K562 (cell line): ENCODE measurements at regions not wholly inside any gene's neighbourhood (a gene's known extent, or its start where the extent isn't known, plus 50 kb on each side); places are given as distances from the start of the nearest gene placed in this dataset.

Experiments
- ATAC-seq: fragments of 200-7000 bp; cut with Tn5 transposase; 3 replicates; pipeline ENCODE4 v1.9.1; 2020; ENCODE audit warnings: moderate library complexity
- BruUV-seq: library from RNA; stranded (reverse); fragments of 400-500 nt; replicated peaks from 2 replicates; lab custom pipeline; 2021; lab: Mats Ljungman, UMichigan
- CTCF ChIA-PET: fragments of 300-600 bp; formaldehyde crosslinking; extraction: SDS; loops from one replicate; lab custom pipeline; 2021; ENCODE audit warnings: low intra/inter-chr PET ratio; lab: Yijun Ruan, JAX
- POLR2A ChIA-PET: fragments of 300-600, 350-650 bp; sonication (Branson Sonifier 250); formaldehyde crosslinking; extraction: SDS; loops from one replicate; lab custom pipeline; 2021; ENCODE audit warnings: antibody characterized with exemption, inconsistent platforms; lab: Yijun Ruan, JAX
- DNase-seq, 4 experiments: peaks; one replicate each; pipeline versions ENCODE4 v3.0.0 to v3.0.0-alpha.2; 2011 to 2018; ENCODE audit warnings: low spot score in 3 of 4, mixed read lengths in 3 of 4; ENCODE audit errors: extremely low read depth in 1 of 4
- FAIRE-seq: peaks from 2 replicates; lab custom pipeline; 2011; peaks lifted over from hg19 to GRCh38; lab: Jason Lieb, UNC
- H2AFZ ChIP-seq: 2 replicates; pipeline ENCODE4 v1.6.0; 2011; ENCODE audit warnings: low read depth, low read length, control low read depth, inconsistent platforms
- H3K27ac ChIP-seq: fragments of 200-600 bp; 3 replicates; pipeline ENCODE4 v1.8.0; 2011; ENCODE audit warnings: low read depth, mild to moderate bottlenecking, control low read depth, inconsistent platforms, low read length, moderate library complexity, mixed read lengths; ENCODE audit errors: extremely low read depth
- H3K27me3 ChIP-seq, 2 experiments: fragments of 300-600 bp in 1 of 2; 2 replicates in 1 of 2; 3 replicates in 1 of 2; pipeline versions ENCODE4 v1.6.0 to v1.8.0; 2011; ENCODE audit warnings: inconsistent platforms in 2 of 2, low read length in 2 of 2, mild to moderate bottlenecking in 1 of 2, mixed read lengths in 1 of 2, moderate library complexity in 1 of 2; ENCODE audit not compliant: control insufficient read depth in 2 of 2, insufficient read depth in 2 of 2
- H3K36me3 ChIP-seq: fragments of 300-600 bp; 3 replicates; pipeline ENCODE4 v1.8.0; 2011; ENCODE audit warnings: mild to moderate bottlenecking, low read length, inconsistent platforms; ENCODE audit not compliant: control insufficient read depth, insufficient read depth
- H3K4me1 ChIP-seq, 2 experiments: fragments of 200-600 bp in 1 of 2; replicated peaks in 1 of 2; 2 replicates in 1 of 2; 3 replicates in 1 of 2; pipeline versions ENCODE4 v1.5.1 to v1.8.0; 2011; ENCODE audit warnings: inconsistent platforms in 2 of 2, low read length in 2 of 2, mild to moderate bottlenecking in 1 of 2, mixed read lengths in 1 of 2, moderate library complexity in 1 of 2; ENCODE audit not compliant: control insufficient read depth in 2 of 2, insufficient read depth in 2 of 2
- H3K4me2 ChIP-seq: 2 replicates; pipeline ENCODE4 v1.6.1; 2011; ENCODE audit warnings: low read length, control low read depth, inconsistent platforms, mixed read lengths; ENCODE audit not compliant: insufficient read depth
- H3K4me3 ChIP-seq: fragments of 200-600 bp; sonication (generic), shearing (Covaris generic); 2 replicates; pipeline ENCODE4 v1.5.1; 2016; ENCODE audit warnings: control low read depth, inconsistent platforms
- H3K79me2 ChIP-seq: fragments of 200-600 bp; 3 replicates; pipeline ENCODE4 v1.8.0; 2011; ENCODE audit warnings: low read length, inconsistent platforms; ENCODE audit not compliant: control insufficient read depth, insufficient read depth
- H3K9ac ChIP-seq, 2 experiments: 2 replicates each; pipeline versions ENCODE4 v1.6.0 to v1.6.1; 2011; ENCODE audit warnings: low read depth in 2 of 2, low read length in 2 of 2, control low read depth in 1 of 2, inconsistent platforms in 1 of 2, mild to moderate bottlenecking in 1 of 2, mixed read lengths in 1 of 2; ENCODE audit not compliant: insufficient read depth in 1 of 2
- H3K9me1 ChIP-seq: one replicate; pipeline ENCODE4 v1.6.0; 2011; ENCODE audit warnings: inconsistent platforms, mild to moderate bottlenecking, low read length, moderate library complexity; ENCODE audit not compliant: control insufficient read depth, insufficient read depth
- H3K9me3 ChIP-seq: replicated peaks from 2 replicates; pipeline ENCODE4 v1.5.1; 2011; ENCODE audit warnings: low read depth, low read length, inconsistent platforms; ENCODE audit not compliant: control insufficient read depth, insufficient read depth
- H4K20me1 ChIP-seq: replicated peaks from 2 replicates; pipeline ENCODE4 v1.6.1; 2011; ENCODE audit warnings: low read length, inconsistent platforms, mixed read lengths; ENCODE audit not compliant: control insufficient read depth, insufficient read depth
- ELF1 ChIP-seq: fragments of 200-800 bp; sonication (Bioruptor generic); IDR thresholded peaks from 2 replicates; pipeline ENCODE4 v1.6.1; 2016; ENCODE audit warnings: missing genetic modification characterization, missing compliant biosample characterization
- ELF2 ChIP-seq: fragments of 250-450 bp; sonication (Bioruptor Pico); IDR thresholded peaks from 2 replicates; pipeline ENCODE4 v1.5.0; 2021; ENCODE audit warnings: mild to moderate bottlenecking
- HIVEP1 ChIP-seq: fragments of 250-450 bp; sonication (Bioruptor Pico); IDR thresholded peaks from 2 replicates; pipeline ENCODE4 v1.4.0; 2020; ENCODE audit warnings: mild to moderate bottlenecking
- JUN ChIP-seq, 2 experiments: sonication (generic) in 1 of 2; formaldehyde crosslinking in 1 of 2; IDR thresholded peaks; 2 replicates each; pipeline versions ENCODE4 v1.6.1 to v1.8.0; 2012 to 2022; ENCODE audit warnings: borderline replicate concordance in 2 of 2, mild to moderate bottlenecking in 2 of 2, improper control_type of control experiment in 1 of 2, low read depth in 1 of 2, low read length in 1 of 2, missing genetic modification reagents in 1 of 2
- NELFE ChIP-seq: IDR thresholded peaks from 2 replicates; pipeline ENCODE4 v1.6.1; 2011; ENCODE audit warnings: mild to moderate bottlenecking; ENCODE audit not compliant: insufficient read depth, insufficient read length
- SNAPC5 ChIP-seq: fragments of 250-450 bp; sonication (Bioruptor Pico); IDR thresholded peaks from 2 replicates; pipeline ENCODE4 v1.8.0; 2021; ENCODE audit warnings: moderate library complexity, mild to moderate bottlenecking, inconsistent platforms
- ZNF212 ChIP-seq: fragments of 450-650 bp; formaldehyde crosslinking; IDR thresholded peaks from 2 replicates; pipeline ENCODE4 v1.4.0; 2020; ENCODE audit warnings: mild to moderate bottlenecking
- ZNF224 ChIP-seq: sonication (generic); formaldehyde crosslinking; IDR thresholded peaks from 2 replicates; pipeline ENCODE4 v1.8.0; 2022; ENCODE audit warnings: mild to moderate bottlenecking, missing genetic modification reagents
- ZNF23 ChIP-seq: fragments of 250-450 bp; sonication (Bioruptor Pico); IDR thresholded peaks from 2 replicates; pipeline ENCODE4 v1.4.0; 2020; ENCODE audit warnings: mild to moderate bottlenecking
- ZNF444 ChIP-seq: fragments of 250-450 bp; sonication (Bioruptor Pico); IDR thresholded peaks from 2 replicates; pipeline ENCODE4 v1.4.0; 2020; ENCODE audit warnings: mild to moderate bottlenecking, moderate library complexity
- ZNF830 ChIP-seq: fragments of 250-450 bp; sonication (Bioruptor Pico); IDR thresholded peaks from 2 replicates; pipeline ENCODE4 v1.5.0; 2021; ENCODE audit warnings: mild to moderate bottlenecking
- ZSCAN32 ChIP-seq: fragments of 450-650 bp; formaldehyde crosslinking; IDR thresholded peaks from 2 replicates; pipeline ENCODE4 v1.4.0; 2020; ENCODE audit warnings: mild to moderate bottlenecking, moderate library complexity
- WGBS: fragments of 100-300 bp; shearing (Covaris generic); methylation state at CpG from one replicate; pipeline ENCODE4 v1.1.6; 2016; ENCODE audit warnings: low coverage, mixed read lengths; ENCODE audit not compliant: insufficient coverage; ENCODE audit errors: missing lambda C conversion rate; 5-methylcytosine and 5-hydroxymethylcytosine counted together
- in situ Hi-C: fragments of 300-500 bp; cut with MboI; formaldehyde crosslinking; loops from 4 replicates; pipeline ENCODE4 v1.15.0; 2018; ENCODE audit warnings: inconsistent platforms, mixed read lengths
- intact Hi-C: fragments of 100-400 bp; cut with micrococcal nuclease; formaldehyde crosslinking; loops from 2 replicates; pipeline ENCODE4 v1.14.2; 2022

GRCh38 chr2:223541546-223541945 is 60.6 kb downstream of the SCG2 start:
- Histone ChIP-seq H3K36me3 (no peaks in the 10 kb centered on the region), H3K4me2 (no peak overlapping the region), H3K4me1 (no peaks in the 10 kb centered on the region), H3K9me1 (no peaks in the 10 kb centered on the region), H3K9ac (no peak overlapping the region), H3K9me3 (no peaks in the 10 kb centered on the region), H4K20me1 (no peaks in the 10 kb centered on the region), H2AFZ (no peak overlapping the region), H3K27me3 (no peaks in the 10 kb centered on the region), H3K4me3 (no peak overlapping the region), H3K79me2 (no peaks in the 10 kb centered on the region), H3K27ac (no peak overlapping the region)
- in situ Hi-C loops = no loop called here
- FAIRE-seq (no peak), ATAC-seq (no peak), DNase-seq (no peak)
- intact Hi-C loops = no loop called here
- CTCF ChIA-PET = no interaction called here
- no TSS peak for BruUV-seq
- TF ChIP-seq ZSCAN32 (CRISPR knock-in tag) = no peak
- POLR2A ChIA-PET = no interaction called here
- WGBS = 0% methylated on average over 2 of the region's 2 CpGs

- POLR2A ChIA-PET = no interaction called here
- Histone ChIP-seq H3K9ac (no peak overlapping the region), H3K4me1 (no peaks in the 10 kb centered on the region), H2AFZ (no peak overlapping the region), H3K9me3 (no peaks in the 10 kb centered on the region), H3K9me1 (no peaks in the 10 kb centered on the region), H3K4me2 (no peak overlapping the region), H3K79me2 (no peaks in the 10 kb centered on the region), H3K27me3 (no peaks in the 10 kb centered on the region), H3K27ac (no peak overlapping the region), H3K4me3 (no peak overlapping the region), H3K36me3 (no peaks in the 10 kb centered on the region), H4K20me1 (no peaks in the 10 kb centered on the region)
- CTCF ChIA-PET = no interaction called here
- BruUV-seq = no TSS peak
- DNase-seq (no peak), ATAC-seq (no peak), FAIRE-seq (no peak)
- intact Hi-C loops (no loop called here), in situ Hi-C loops (no loop called here)
- TF ChIP-seq ZNF212 (CRISPR knock-in tag) (no peak), JUN (IDR thresholded peaks at IDR 0.05; ENCODE audit: borderline replicate concordance, low read depth, low read length) (no peak), JUN (CRISPR knock-in tag; IDR thresholded peaks at IDR 0.05; ENCODE audit: borderline replicate concordance) (no peak), ELF1 (tag) (no peak), ZNF830 (CRISPR knock-in tag) (no peak), ELF2 (CRISPR knock-in tag) (no peak), SNAPC5 (CRISPR knock-in tag) (no peak), HIVEP1 (CRISPR knock-in tag) (no peak), NELFE (no peak), ZNF444 (CRISPR knock-in tag) (no peak), ZNF23 (no peak), ZNF224 (no peak)
- WGBS = 3% methylated on average over 7 of the region's 7 CpGs
Observed at GRCh38 chr2:223542501-223542900, 59.7 kb downstream of the SCG2 start.
